Motor neuron (in vitro differentiated cells): ENCODE measurements at regions not wholly inside any gene's neighbourhood (a gene's known extent, or its start where the extent isn't known, plus 50 kb on each side); places are given as distances from the start of the nearest gene placed in this dataset.
A peak's percentile ranks its signal among the peaks of the same experiment; 100 is the strongest.

ENCODE experiments used
- ATAC-seq, 8 experiments: fragments of 200-7000 bp; cut with Tn5 transposase; replicated peaks in 6 of 8; 2 replicates each; pipeline ENCODE4 v1.8.0; 2021; ENCODE audit warnings: mild to moderate bottlenecking in 8 of 8, moderate library complexity in 8 of 8
- H3K27ac ChIP-seq, 2 donors: fragments of 250-450 bp; sonication (Bioruptor Pico); 2 replicates each; pipeline ENCODE4 v1.9.0; 2021; ENCODE audit warnings: antibody characterized with exemption in 2 of 2, mild to moderate bottlenecking in 2 of 2, moderate library complexity in 1 of 2
- H3K4me1 ChIP-seq, 2 donors: fragments of 250-450 bp; sonication (Bioruptor Pico); replicated peaks in 1 of 2; 2 replicates each; pipeline ENCODE4 v1.6.1; 2021; ENCODE audit warnings: antibody characterized with exemption in 2 of 2, mild to moderate bottlenecking in 2 of 2, moderate library complexity in 1 of 2
- H3K4me3 ChIP-seq, 5 donors: fragments of 250-450 bp; sonication (Bioruptor Pico); 2 replicates each; pipeline ENCODE4 v1.9.0; 2021; ENCODE audit warnings: antibody characterized with exemption in 5 of 5, mild to moderate bottlenecking in 5 of 5, moderate library complexity in 4 of 5
- WGBS, 10 experiments: fragments of 450-650 bp; shearing (Covaris generic); methylation state at CpG; one replicate each; pipeline ENCODE4 v1.0.0; 2022; 5-methylcytosine and 5-hydroxymethylcytosine counted together
- in situ Hi-C, 9 experiments: fragments of 400-800 bp; cut with MboI; loops; one replicate each; pipeline ENCODE4 v1.15.0; 2021; ENCODE audit warnings: low sequenced_read_pairs in 9 of 9, low pct_unique_long_range_greater_than_20kb in 2 of 9; ENCODE audit not compliant: unreplicated experiment in 9 of 9

DNA sequence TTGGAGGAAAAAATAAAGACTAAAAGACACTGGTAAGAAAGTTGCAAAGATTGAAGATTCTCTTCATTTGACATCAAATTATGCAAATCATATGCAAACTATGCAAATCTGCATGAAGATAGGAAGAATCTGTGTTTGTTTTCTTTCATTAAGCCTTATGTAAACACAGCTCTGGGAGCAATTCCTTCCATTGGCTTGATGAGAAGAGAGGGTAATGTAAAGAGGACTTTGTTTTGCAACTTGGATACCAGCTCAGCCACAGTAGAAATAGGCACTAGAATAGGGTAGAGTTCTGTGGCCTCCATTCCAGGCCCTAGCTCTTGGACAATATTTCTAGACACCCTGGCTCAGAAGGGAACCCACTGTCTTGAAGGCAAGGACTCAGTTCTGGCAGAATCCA is 388.4 kb upstream of the RASGEF1B start:
- in situ Hi-C loops = no loop called here
- Histone ChIP-seq H3K4me3 (no peak overlapping the region), H3K27ac (no peak overlapping the region), H3K4me1 (no peaks in the 10 kb centered on the region)
- peak in 1 of 8 experiments; percentile 73 for ATAC-seq

GRCh38 chr4:81854406-81854805 is 382.7 kb upstream of the RASGEF1B start:
- WGBS, 10 experiments = 20 to 100% (median 100%) methylated on average over 1 of the region's 1 CpG; no CpG with 5 or more reads in 2 of the 10 experiments
- in situ Hi-C loops = no loop called here
- Histone ChIP-seq H3K4me1 (no peaks in the 10 kb centered on the region), H3K4me3 (no peak overlapping the region), H3K27ac (no peak overlapping the region)
- ATAC-seq = no peak

GRCh38 chr4:81852031-81852715 is 380.5 kb upstream of the RASGEF1B start:
- Histone ChIP-seq H3K27ac (no peak overlapping the region), H3K4me1 (no peaks in the 10 kb centered on the region), H3K4me3 (no peak overlapping the region)
- no peak for ATAC-seq
- in situ Hi-C loops = no loop called here
- WGBS, 10 experiments = 0% methylated on average over 1 of the region's 1 CpG; no CpG with 5 or more reads in 5 of the 10 experiments

DNA sequence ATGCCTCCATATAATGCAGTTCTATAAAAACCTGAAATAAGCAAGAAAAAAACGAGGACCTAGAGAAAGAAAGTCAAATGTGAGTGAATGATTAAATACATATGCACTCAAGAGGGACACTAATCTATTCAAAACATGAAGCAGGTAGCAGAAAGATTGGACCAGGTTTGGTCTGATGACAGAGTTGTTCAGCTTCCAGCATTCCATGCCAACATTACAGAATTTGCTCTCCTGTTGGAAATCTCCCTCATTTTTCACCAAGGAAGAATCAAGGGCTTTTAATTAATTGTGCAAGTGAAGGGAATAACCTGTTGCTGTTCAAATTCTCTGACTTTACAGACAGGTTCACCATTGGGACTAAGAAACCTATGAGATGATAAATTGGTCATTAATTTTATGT is 379.0 kb upstream of the RASGEF1B start:
- Histone ChIP-seq H3K27ac (no peak overlapping the region), H3K4me3 (no peak overlapping the region), H3K4me1 (peaks cover 3 to 4% of the 10 kb centered on the region in 2 donors)
- ATAC-seq = no peak
- 0 to 75% (median 26%) methylated on average over 1 of the region's 1 CpG; no CpG with 5 or more reads in 2 of the 10 experiments for WGBS, 10 experiments
- in situ Hi-C loops = no loop called here

GRCh38 chr4:81845761-81846160 is 374.1 kb upstream of the RASGEF1B start:
- H3K27ac ChIP-seq = no peak overlapping the region
- in situ Hi-C loops = loop anchor here in 8 of 9 experiments (10.0 to 25.0 kb wide), 3 partner anchors 371 to 383 kb away; partner anchors contain the start of gene RASGEF1B (in 7 of the 8)
- WGBS, 10 experiments = 28 to 67% (median 48%) methylated on average over 2 to 3 of the region's 3 CpGs
- H3K4me1 ChIP-seq = peaks cover 10 to 16% of the 10 kb centered on the region in 2 donors
- peak in 3 of 8 experiments; percentile 17 to 39 (median 24) for ATAC-seq
- H3K4me3 ChIP-seq = no peak overlapping the region

DNA sequence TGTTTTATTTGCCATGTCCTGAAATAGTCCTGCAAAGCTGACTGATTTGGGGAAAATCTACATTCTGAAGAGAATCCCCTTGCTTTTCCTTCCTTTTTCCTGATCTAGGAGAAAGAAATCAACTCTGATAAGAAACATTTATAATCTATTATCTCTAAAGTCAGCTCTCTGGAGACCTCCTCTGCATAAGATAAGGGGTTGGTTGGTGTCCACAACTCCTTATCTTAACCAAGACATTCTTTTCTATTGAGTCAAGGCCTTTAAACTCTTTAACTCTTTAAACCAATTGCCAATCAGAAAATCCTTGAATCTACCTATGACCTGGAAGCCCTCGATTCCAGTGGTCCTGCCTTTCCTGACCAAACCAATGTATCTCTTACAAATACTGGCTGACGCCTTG is 373.6 kb upstream of the RASGEF1B start:
- no peak overlapping the region for H3K4me3 ChIP-seq
- in situ Hi-C loops = loop anchor here in 8 of 9 experiments (10.0 to 25.0 kb wide), 3 partner anchors 370 to 383 kb away; partner anchors contain the start of gene RASGEF1B (in 7 of the 8)
- peaks cover 10 to 16% of the 10 kb centered on the region in 2 donors for H3K4me1 ChIP-seq
- WGBS, 10 experiments = 42 to 100% (median 94%) methylated on average over 1 to 2 of the region's 2 CpGs; no CpG with 5 or more reads in 1 of the 10 experiments
- no peak for ATAC-seq
- H3K27ac ChIP-seq = no peak overlapping the region

GRCh38 chr4:81844717-81845116 is 373.0 kb upstream of the RASGEF1B start:
- Histone ChIP-seq H3K4me1 (peaks cover 12 to 16% of the 10 kb centered on the region in 2 donors), H3K4me3 (no peak overlapping the region), H3K27ac (no peak overlapping the region)
- ATAC-seq = peak; percentile 83 to 98 (median 93)
- in situ Hi-C loops = loop anchor here in 8 of 9 experiments (10.0 to 25.0 kb wide), 3 partner anchors 370 to 382 kb away; partner anchors contain the start of gene RASGEF1B (in 7 of the 8)
- WGBS, 10 experiments = 0 to 11% (median 0%) methylated on average over 1 to 3 of the region's 3 CpGs; no CpG with 5 or more reads in 1 of the 10 experiments

DNA sequence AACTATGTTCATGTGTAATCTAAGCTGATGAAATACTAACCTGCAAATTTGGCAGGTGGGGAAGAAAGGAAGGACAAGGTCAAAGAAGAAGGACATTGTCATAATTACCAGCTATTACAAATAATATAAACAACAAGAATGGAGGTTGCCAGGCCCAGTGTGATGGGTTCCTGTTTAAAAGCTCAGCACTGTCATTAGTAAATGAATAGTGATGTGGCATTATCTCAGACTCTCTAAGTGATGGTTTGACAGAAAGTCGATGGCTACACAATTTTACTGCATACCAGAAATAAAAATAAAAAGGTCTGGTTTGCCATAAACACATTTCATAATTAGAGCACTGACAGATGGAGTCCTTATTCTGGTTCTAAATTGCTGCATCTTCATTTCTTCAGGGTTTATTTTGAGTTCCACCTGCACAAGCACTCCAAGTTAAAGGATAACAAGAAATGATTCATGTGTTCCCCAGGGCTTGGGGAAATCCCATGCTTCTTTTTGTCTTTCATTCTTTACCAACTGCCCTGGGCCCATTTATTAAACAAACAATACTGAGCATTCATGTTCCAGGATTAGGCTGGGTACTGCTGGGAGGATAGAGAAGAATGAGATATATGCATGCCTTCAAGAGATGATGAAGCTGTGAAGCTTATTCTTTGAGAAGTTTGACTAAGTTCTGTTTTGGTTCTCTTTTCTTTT is 367.8 kb upstream of the RASGEF1B start:
- peak in 2 of 8 experiments; percentile 32 to 49 for ATAC-seq
- Histone ChIP-seq H3K27ac (no peak overlapping the region), H3K4me3 (no peak overlapping the region), H3K4me1 (peaks cover 7% of the 10 kb centered on the region in 2 donors)
- WGBS, 10 experiments = 0 to 50% (median 38%) methylated on average over 1 of the region's 1 CpG; no CpG with 5 or more reads in 3 of the 10 experiments
- in situ Hi-C loops = loop anchor here (10.0 to 25.0 kb wide), 3 partner anchors 365 to 377 kb away; partner anchors contain the start of gene RASGEF1B (in 7 of the 9)

DNA sequence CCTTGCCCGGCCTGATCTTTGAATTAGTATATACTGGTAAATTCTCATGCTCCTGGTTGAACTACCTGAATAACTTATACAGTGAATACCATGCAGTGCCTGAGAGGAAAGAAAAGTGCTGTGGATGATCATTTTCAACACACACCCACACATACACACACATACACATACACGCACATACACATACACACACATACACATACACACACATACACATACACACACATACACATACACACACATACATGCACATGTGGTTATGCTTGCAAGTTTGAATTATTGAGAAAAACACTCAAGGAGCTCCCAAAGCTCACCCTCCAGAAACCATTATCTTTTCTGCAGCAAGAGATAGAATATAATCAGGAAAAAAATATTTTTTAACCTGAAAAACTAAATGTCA is 366.9 kb upstream of the RASGEF1B start:
- ATAC-seq = no peak
- Histone ChIP-seq H3K27ac (no peak overlapping the region), H3K4me3 (no peak overlapping the region), H3K4me1 (peaks cover 7% of the 10 kb centered on the region in 2 donors)
- in situ Hi-C loops = loop anchor here in 6 of 9 experiments (10.0 to 25.0 kb wide), 2 partner anchors 374 to 376 kb away; partner anchors contain the start of gene RASGEF1B (in 5 of the 6)
- 63 to 100% (median 100%) methylated on average over 1 to 2 of the region's 2 CpGs; no CpG with 5 or more reads in 7 of the 10 experiments for WGBS, 10 experiments

DNA sequence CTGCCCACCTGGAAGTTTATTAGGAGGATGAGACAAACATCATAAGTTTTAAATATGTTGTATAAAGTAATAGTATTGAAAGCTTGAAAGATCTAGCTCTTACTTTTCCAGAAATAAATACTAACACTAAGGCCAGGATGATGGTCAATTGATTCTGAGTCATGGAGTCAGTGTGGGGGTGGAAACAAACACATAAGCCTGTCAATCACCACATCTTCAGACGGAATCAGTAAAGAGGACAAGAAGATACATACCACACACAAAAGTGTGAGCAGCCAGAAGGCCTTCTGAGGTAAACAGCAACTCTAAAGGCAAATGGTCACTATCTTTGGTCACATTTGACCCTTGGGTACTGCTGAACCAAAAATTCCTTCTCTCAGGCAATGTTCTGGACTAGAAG is 365.0 kb upstream of the RASGEF1B start:
- H3K27ac ChIP-seq = no peak overlapping the region
- WGBS, 10 experiments = 0 to 88% (median 17%) methylated on average over 1 of the region's 1 CpG; no CpG with 5 or more reads in 5 of the 10 experiments
- in situ Hi-C loops = loop anchor here in 6 of 9 experiments (10.0 to 25.0 kb wide), 2 partner anchors 372 to 374 kb away; partner anchors contain the start of gene RASGEF1B (in 5 of the 6)
- no peak overlapping the region for H3K4me3 ChIP-seq
- peaks cover 5 to 7% of the 10 kb centered on the region in 2 donors for H3K4me1 ChIP-seq
- ATAC-seq = no peak

GRCh38 chr4:81833576-81833975 is 361.9 kb upstream of the RASGEF1B start:
- in situ Hi-C loops = loop anchor here in 6 of 9 experiments (10.0 to 25.0 kb wide), 2 partner anchors 369 to 371 kb away; partner anchors contain the start of gene RASGEF1B (in 5 of the 6)
- ATAC-seq = no peak

GRCh38 chr4:81828991-81829390 is 357.3 kb upstream of the RASGEF1B start:
- Histone ChIP-seq H3K4me1 (no peaks in the 10 kb centered on the region), H3K27ac (no peak overlapping the region), H3K4me3 (no peak overlapping the region)
- in situ Hi-C loops = loop anchor here in 5 of 9 experiments (25.0 kb wide), 1 partner anchor 367 kb away; the partner anchor contains the start of gene RASGEF1B (in 5 of the 5)
- 40 to 100% (median 88%) methylated on average over 1 of the region's 1 CpG; no CpG with 5 or more reads in 5 of the 10 experiments for WGBS, 10 experiments
- ATAC-seq = no peak

More at GRCh38 chr4:81833576-81833975, 361.9 kb upstream of the RASGEF1B start:
- H3K4me1 ChIP-seq = no peaks in the 10 kb centered on the region
- H3K27ac ChIP-seq = no peak overlapping the region
- WGBS, 10 experiments = 29 to 100% (median 83%) methylated on average over 1 to 3 of the region's 3 CpGs; no CpG with 5 or more reads in 3 of the 10 experiments
- H3K4me3 ChIP-seq = no peak overlapping the region
